ENCODE measurements at regions not wholly inside any gene's neighbourhood (a gene's known extent, or its start where the extent isn't known, plus 50 kb on each side); places are given as distances from the start of the nearest gene placed in this dataset.

DNA sequence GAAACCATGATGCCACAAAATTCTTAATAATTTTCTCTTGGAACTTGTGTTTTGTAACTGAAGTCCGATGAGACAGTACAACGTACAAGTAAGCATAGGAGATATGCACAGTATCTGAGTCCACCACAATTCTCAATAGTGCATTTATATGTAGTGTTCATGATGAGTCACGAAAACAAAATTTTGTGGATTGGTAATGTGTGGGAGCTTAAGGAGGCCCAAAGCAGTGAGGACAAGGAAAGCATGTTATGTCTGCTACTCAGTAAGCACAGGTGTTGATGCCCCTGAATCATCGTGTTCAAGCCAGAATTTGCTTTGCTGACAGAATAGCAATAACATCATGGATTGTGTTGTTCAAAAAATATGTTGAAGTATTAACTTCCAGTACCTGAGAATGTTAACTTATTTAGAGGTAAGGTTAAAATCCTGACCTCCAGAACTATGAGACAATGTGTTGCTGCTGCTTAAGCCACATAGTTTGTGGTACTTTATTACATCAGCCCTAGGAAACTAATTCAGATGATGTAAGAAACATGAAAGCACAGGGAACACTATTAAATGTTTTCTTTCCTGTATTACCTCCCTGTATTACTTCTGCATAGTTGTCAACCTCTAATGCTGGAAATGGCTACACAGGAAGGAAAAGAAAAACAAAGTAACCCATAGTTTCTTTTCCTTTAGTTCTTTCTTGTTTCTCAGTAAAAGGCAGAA, 201.3 kb downstream of the SLITRK6 start:
- intact Hi-C loops (cut with micrococcal nuclease; ENCODE audit: unreplicated experiment): no loop called here
- Histone ChIP-seq H3K79me2 (ENCODE audit: insufficient read depth, low read depth, low read length) (no peaks in the 10 kb centered on the region), H3K27ac (ENCODE audit: low read depth, low read length, poor library complexity, severe bottlenecking) (no peak overlapping the region), H3K4me2 (ENCODE audit: low read length) (no peak overlapping the region), H3K36me3 (ENCODE audit: insufficient read depth, low read length) (no peaks in the 10 kb centered on the region), H3K4me3 (ENCODE audit: low read depth, low read length, poor library complexity, severe bottlenecking) (no peak overlapping the region), H2AFZ (ENCODE audit: low read length) (no peak overlapping the region), H4K20me1 (ENCODE audit: insufficient read depth, low read length) (no peaks in the 10 kb centered on the region), H3K9me3 (ENCODE audit: low read length) (no peaks in the 10 kb centered on the region), H3K9me2 (ENCODE audit: insufficient read depth, low read length) (no peaks in the 10 kb centered on the region), H3K4me1 (ENCODE audit: insufficient read depth, low read length, poor library complexity, severe bottlenecking) (no peaks in the 10 kb centered on the region)
- TF ChIP-seq, protein P1, sequence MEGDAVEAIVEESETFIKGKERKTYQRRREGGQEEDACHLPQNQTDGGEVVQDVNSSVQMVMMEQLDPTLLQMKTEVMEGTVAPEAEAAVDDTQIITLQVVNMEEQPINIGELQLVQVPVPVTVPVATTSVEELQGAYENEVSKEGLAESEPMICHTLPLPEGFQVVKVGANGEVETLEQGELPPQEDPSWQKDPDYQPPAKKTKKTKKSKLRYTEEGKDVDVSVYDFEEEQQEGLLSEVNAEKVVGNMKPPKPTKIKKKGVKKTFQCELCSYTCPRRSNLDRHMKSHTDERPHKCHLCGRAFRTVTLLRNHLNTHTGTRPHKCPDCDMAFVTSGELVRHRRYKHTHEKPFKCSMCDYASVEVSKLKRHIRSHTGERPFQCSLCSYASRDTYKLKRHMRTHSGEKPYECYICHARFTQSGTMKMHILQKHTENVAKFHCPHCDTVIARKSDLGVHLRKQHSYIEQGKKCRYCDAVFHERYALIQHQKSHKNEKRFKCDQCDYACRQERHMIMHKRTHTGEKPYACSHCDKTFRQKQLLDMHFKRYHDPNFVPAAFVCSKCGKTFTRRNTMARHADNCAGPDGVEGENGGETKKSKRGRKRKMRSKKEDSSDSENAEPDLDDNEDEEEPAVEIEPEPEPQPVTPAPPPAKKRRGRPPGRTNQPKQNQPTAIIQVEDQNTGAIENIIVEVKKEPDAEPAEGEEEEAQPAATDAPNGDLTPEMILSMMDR (conservative IDR thresholded peaks at IDR 0.05; ENCODE audit: low read length): no peak
- no peak for TF ChIP-seq EZH2phosphoT487 (IDR thresholded peaks at IDR 0.05; ENCODE audit: borderline replicate concordance, low read depth, low read length)
- CTCF ChIA-PET (ENCODE audit: unreplicated experiment): no interaction called here
- no peak for DNase-seq (ENCODE audit: low spot score)
- BruUV-seq (replicated peaks): no TSS peak
- POLR2A ChIA-PET: interaction anchor here (1.6 kb wide), 1 partner anchor 18 kb away, joined by 3 read pairs; no protein-coding TSS in a partner anchor

DNA sequence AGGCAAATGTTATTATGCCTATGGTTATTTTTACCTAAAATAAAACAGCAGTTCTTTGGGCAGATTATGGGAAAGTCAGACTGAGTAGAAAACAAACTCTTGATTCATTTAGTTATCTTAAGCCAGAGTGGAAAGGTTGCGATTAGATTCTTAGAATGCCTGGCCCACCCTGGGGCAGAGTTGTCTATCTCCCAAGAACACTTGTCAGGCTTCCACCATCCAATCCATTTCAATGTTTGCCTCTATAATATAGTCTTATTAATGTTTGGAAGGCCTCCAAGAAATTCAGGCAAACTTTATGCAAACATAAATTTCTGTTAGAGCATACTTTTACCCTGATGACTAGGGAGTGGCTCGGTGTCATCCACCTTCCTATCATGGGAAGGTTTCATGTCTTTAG, 207.0 kb downstream of the SLITRK6 start:
- CTCF ChIA-PET (ENCODE audit: unreplicated experiment): no interaction called here
- no peak overlapping the region for H3K27ac ChIP-seq (ENCODE audit: low read depth, low read length, poor library complexity, severe bottlenecking)

More for the DNA sequence above, 207.0 kb downstream of the SLITRK6 start:
- no peaks in the 10 kb centered on the region for H4K20me1 ChIP-seq (ENCODE audit: insufficient read depth, low read length)
- H3K9me3 ChIP-seq (ENCODE audit: low read length): no peaks in the 10 kb centered on the region
- no peak overlapping the region for H2AFZ ChIP-seq (ENCODE audit: low read length)
- intact Hi-C loops (cut with micrococcal nuclease; ENCODE audit: unreplicated experiment): no loop called here
- TF ChIP-seq, protein P1 (conservative IDR thresholded peaks at IDR 0.05; ENCODE audit: low read length): no peak
- TF ChIP-seq EZH2phosphoT487 (IDR thresholded peaks at IDR 0.05; ENCODE audit: borderline replicate concordance, low read depth, low read length): no peak
- no peaks in the 10 kb centered on the region for H3K79me2 ChIP-seq (ENCODE audit: insufficient read depth, low read depth, low read length)
- no peaks in the 10 kb centered on the region for H3K36me3 ChIP-seq (ENCODE audit: insufficient read depth, low read length)
- BruUV-seq (replicated peaks): no TSS peak
- H3K4me2 ChIP-seq (ENCODE audit: low read length): no peak overlapping the region
- POLR2A ChIA-PET: no interaction called here
- H3K9me2 ChIP-seq (ENCODE audit: insufficient read depth, low read length): no peaks in the 10 kb centered on the region
- no peak overlapping the region for H3K4me3 ChIP-seq (ENCODE audit: low read depth, low read length, poor library complexity, severe bottlenecking)
- DNase-seq (ENCODE audit: low spot score): no peak
- H3K4me1 ChIP-seq (ENCODE audit: insufficient read depth, low read length, poor library complexity, severe bottlenecking): no peaks in the 10 kb centered on the region
